ENCODE measurements at regions not wholly inside any gene's neighbourhood (a gene's known extent, or its start where the extent isn't known, plus 50 kb on each side); places are given as distances from the start of the nearest gene placed in this dataset.

DNA sequence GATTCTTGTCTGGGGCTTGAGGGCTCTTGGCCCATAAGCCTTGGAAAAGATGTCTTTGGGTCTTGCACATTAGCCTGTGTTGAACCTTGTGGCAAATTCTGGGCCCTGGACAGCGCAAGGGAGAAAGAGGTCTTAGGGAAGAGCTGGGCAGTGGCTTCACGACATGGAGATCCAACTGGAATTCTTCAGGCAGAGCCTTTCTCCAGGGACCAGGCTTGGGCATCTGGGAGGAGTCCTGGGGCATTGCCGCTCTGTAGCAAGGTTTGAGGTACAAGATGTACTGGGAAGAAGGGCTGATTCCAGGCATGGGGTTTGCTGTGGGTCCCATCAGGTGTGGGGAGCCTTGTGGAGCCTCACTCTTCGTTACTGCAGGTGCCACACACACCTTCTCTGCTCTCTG is 104.0 kb upstream of the ACTRT1 start:
- TF ChIP-seq, protein P1, sequence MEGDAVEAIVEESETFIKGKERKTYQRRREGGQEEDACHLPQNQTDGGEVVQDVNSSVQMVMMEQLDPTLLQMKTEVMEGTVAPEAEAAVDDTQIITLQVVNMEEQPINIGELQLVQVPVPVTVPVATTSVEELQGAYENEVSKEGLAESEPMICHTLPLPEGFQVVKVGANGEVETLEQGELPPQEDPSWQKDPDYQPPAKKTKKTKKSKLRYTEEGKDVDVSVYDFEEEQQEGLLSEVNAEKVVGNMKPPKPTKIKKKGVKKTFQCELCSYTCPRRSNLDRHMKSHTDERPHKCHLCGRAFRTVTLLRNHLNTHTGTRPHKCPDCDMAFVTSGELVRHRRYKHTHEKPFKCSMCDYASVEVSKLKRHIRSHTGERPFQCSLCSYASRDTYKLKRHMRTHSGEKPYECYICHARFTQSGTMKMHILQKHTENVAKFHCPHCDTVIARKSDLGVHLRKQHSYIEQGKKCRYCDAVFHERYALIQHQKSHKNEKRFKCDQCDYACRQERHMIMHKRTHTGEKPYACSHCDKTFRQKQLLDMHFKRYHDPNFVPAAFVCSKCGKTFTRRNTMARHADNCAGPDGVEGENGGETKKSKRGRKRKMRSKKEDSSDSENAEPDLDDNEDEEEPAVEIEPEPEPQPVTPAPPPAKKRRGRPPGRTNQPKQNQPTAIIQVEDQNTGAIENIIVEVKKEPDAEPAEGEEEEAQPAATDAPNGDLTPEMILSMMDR (IDR thresholded peaks at IDR 0.05; ENCODE audit: low read length) = no peak
- no peak for TF ChIP-seq EZH2 (IDR thresholded peaks at IDR 0.05; ENCODE audit: borderline replicate concordance, low read length)

Measured in OCI-LY1 (cell line).